GM18868 (cell line): ENCODE measurements at regions not wholly inside any gene's neighbourhood (a gene's known extent, or its start where the extent isn't known, plus 50 kb on each side); places are given as distances from the start of the nearest gene placed in this dataset.

Experiments used
- ATAC-seq: cut with Tn5 transposase; IDR thresholded peaks from one replicate; pipeline ENCODE4 v1.9.1; 2021; ENCODE audit warnings: mild to moderate bottlenecking, moderate library complexity; ENCODE audit not compliant: unreplicated experiment

DNA sequence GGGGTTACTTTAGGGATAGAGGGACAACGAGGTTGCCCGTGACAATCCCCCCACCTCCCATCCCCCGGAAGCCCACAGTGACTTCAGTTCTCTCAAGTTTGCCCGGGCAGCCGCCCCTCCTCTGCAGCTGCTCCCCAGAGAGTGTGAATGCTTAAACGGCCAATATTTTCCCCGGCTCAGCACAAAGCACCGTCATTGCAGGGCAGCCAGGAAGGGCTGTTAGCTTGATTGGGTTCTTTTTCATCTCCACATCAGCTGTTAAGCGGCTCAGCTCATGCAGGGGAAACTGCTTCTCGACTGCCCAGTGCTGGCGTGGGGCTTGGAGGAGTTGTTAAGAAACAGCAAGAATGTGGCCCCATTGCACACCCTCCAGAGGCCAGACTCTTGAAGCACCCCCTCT, 120.5 kb upstream of the NCOR2 start:
- no peak for ATAC-seq

DNA sequence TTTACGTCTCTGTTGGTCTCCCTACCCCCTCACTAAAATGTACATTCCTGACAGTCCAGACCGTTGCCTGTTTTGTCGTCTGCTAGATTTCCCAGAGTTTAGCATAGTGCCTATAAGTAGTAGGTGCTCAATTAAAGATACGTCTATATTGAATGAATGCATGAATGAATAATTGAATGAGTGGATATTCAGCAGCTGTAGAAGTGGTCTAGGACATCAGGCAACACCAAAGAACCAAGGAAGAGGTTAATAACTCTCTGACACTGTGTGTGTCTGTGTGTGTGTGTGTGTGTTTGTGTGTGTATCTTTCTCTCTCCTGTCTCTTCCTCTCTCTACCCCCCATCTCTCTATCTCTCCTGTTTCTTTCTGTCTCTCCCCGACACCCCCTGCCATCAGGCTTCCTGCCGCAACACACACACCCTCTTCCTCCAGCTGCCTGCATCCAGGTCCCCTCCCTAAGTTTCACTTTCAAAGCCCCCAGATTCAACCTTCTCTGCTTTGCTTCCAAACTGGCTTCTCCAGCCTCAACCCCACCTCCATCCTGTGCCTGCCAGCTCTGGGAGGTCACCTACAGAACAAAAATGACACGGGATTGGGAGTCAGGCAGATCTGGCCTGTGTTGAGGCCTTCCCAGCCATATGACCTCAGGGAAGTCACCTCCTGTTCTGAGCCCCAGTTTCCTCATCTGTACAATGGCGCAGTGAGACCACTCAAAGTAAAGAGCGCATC, 119.9 kb upstream of the NCOR2 start:
- no peak for ATAC-seq

DNA sequence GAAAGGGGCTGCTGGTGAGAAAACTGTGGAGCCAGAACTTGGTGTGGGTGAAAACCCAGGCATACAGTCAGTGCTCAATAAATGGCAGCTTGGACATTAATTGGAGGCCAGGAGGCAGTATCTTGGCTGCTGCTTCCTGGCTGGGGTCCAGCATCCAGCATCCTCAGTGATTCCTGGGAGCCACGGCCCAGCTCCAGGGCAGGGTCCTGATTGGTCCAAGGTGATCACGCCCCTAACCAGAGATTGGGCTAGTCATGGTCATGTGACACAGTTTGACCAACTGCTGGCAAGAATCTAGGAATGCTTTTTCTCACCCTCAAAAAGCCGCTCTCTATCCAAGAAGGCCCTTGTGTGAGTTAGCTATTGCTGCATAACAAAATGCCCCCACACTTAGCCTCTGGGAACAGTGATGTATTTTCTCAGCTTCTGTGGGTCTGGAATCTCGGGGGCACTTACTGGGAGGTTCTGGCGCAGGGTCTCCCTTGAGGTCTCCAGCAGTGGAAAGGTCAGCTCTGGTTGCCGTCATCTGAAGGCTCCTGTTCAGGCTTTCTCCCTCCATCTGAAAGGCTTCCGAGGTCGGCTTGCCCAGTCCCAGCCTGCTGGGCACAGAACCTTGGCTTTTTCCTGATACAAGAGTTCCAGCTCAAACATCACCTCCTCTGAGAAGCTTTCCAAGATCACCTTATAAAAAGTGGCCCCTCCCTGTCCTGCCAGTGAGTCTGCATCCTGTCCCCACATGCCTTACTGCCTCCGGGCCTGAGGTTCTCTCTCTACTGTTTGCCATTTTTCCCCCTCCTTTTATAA, 119.2 kb upstream of the NCOR2 start:
- ATAC-seq = no peak

DNA sequence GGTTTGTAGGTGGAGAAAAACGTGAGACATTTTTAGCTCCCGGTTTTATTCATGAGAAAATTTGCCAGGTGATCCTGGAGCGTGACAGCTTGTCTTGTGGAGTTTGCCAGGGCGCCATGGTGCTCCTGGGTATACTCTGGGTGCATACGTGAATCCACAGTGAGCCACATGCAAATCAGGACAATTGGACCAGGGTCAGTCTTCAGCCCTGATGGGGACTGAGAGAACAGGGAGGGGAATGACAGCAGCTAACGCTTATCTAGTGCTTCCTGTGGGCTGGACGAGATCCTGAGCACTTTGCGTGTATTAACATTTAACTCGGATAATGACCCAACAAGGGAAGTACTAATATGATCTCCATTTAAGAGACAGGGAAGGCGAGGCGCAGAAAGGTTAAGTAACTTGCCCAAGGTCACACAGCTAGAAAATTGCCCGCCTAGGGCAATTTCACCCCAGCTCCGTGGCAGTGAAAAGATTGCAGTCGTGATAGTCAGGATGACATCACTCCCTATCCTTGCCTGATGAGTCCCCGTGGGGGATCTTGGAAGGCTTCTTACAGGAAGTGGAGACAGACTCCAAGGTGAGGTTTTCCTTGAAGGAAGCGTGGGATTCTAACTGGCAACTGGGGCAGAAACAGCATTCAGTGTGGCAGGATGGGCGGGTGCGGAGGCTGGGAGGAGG, 118.4 kb upstream of the NCOR2 start:
- no peak for ATAC-seq

DNA sequence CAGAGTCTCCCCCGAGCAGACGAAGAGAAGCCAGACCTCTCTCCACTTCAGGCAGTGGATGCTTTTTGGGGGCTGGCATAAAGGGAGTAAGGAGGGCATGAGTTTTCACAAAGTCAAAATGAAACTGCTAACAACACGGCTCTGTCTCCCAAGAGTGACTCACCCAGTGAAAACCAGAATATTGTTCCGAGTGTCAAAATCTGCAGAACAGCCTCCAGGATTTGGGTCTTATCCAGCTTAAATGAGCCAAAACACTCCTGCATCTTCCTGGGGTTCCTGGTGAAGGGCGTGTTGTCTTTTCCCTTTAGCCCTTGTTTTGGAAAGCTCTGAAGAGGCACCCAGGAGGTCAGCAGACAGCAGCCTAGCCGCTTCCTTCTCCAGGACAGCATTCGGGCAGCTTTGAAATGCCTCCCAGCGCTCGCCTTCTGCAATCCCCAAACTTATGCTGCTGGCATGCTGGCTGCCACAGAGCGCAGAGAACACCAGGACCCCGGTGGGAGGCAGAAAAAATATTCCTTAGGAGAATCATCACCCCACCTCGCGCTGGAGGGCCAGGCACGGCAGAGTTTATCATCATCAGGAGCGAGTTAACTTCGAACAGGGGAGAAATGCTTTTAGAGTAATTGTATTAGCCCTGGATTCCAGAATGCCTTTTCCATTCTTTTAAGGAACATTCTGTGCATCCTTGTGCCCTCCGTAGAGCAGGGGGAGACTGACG, 117.7 kb upstream of the NCOR2 start:
- ATAC-seq = peak; percentile 57

DNA sequence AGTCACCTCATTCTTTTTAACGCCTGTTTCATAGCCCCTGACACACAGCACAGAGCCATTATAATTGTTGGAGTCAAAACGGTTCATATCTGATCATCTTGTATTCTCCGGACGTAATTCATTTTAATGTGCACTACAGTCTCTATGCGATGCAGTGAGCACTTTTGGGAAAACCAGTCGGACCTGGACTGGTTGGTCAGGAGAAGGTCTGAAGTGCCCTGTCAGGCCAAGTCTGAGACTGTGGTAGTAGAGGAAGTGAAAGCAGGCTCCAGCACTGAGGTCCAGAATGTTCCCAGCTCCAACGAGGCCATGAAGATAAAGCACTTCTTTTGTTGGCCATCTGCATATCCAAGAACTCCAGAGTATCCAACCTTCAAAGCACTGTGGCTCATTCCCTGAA, 117.1 kb upstream of the NCOR2 start:
- no peak for ATAC-seq

DNA sequence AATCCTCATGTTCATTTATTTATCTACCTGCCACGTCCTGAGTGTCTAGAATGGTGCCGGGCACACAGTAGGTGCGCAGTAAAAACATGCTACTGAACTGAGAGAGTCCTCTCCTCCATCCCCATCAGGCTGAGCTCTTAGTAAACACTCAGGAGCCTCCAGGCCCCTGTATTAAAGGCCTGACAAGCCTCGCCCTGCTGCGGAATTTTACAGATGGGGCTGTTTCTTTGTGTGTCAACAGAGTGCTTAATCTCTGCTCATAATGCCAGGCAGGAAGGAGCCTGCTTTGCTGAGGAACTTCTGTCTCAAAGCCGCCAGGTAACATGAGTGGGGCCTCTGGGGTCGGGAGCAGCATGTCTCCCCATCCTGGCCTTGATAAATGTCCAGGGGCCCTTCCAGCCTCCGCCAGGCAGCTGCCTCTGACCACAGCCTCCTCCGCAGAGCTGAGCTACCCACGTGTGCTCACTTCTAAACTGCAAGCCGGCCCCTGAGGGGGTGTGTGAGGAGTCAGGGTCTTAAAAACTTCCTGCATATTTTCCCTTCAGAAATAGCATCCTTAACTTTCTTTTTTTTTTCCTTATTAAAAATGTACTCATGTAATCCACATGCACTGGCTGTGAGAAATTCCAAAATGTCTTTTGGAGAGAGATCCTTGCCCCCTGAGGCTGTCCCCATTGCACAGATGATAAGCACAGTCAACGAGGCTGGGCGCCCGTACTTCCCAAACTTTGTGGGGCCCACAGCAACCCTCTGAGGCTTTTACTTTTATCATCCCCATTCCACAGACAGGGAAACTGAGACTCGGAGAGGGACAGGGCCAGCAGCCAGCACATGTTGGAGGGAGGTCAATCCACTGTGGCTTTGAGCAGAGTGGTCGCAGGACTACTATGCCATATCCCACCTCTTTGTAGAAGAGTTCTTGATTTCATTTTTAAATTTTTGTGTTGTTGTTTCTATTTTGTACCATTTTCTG, 116.0 kb upstream of the NCOR2 start:
- ATAC-seq = no peak

DNA sequence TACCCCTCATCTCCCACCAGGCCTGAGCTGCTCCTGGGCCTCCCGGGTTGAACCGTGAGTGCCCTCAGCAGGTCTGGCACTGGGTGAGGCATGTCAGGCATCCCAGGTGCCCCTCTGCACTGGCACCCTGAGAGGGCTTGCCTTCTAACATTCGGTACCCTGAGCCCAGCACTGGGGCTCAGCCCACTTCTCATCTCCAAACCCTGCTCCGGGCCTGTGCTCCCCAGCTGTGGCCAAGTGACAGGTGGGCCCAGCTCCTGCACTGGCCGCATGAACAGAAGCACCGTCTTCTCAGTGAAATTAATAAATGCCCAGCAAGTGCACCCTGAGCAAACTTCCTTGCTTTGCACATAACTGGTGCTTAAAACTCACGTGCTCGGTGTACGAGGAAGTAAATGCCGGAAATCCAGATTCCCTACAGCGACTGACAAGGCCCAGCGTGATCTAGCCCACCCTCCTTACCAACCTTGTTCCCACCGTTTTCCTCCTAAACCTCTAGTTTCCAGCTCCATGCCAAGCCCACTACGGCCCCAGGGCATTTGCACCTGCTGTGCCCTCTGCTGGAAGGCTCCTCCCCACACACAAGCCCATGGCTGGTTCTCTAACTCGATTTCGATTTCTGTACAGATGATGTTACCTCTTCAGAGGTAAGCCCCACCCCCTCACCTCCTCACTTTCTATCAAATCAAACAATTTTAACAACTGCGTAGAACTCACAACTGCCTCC, 115.2 kb upstream of the NCOR2 start:
- no peak for ATAC-seq

DNA sequence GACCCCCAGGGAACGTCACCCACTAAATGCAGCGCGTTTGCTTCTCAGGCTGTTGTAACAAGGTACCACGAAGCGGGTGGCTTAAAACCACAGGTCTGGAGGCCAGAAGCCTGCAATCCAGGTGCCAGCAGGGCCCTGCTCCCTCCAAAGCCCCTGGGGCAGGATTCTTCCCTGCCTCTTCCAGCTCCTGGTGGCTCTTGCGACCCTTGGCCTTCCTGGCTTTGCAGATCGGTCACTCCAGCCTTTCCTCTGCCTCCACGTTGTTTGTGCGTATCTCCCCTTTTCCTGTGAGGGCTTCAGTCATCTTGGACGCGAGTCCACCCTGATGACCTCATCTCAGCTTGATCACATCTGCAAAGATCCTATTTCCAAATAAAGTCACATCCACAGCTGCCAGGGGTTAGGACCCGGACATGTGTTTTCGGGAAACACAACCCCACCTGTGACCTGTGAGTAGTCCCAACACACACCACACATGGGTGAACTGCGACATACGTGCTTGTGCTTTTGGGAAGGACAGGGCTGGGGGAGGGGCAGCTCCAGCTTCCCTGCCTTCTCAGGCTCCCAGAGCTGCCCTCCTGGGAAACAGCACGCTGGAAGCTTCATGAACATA, 114.5 kb upstream of the NCOR2 start:
- no peak for ATAC-seq

DNA sequence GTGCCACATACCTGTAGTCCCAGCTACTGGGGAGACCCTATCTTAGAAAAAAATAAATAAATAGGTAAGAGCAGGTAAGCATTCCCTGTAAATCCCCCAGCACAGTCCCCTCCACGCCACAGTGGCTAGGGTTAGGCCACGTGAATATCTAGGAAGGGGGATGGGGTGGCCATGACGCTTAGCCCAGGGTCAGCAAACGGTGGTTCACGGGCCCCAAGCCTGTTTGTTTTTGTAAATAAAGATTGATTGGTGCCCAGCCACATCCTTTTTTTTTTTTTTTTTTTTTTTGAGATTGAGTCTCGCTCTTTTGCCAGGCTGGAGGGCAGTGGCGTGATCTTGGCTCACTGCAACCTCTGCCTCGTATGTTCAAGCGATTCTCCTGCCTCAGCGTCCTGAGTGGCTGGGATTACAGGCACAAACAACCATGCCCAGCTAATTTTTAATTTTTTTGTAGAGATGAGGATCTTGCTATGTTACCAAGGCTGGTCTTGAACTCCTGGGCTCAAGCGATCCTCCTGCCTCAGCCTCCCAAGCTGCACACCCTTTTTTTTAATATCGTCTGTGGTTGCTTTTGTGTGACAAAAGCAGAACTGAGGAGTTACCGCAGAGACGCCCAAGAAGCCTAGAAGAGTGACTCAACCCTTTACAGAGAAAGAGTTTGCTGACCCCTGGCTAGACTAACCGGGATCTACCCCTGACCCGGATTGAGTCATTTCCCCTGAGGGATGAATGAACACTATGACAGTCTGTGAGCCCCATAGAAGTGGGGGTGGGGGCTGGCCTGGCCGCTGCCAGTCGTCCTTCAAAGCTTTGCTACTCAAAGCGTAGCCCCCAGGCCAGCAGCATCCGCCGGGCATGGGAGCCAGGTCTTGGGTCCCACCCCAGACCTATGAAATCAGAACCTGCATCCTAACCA, 113.7 kb upstream of the NCOR2 start:
- ATAC-seq = no peak

DNA sequence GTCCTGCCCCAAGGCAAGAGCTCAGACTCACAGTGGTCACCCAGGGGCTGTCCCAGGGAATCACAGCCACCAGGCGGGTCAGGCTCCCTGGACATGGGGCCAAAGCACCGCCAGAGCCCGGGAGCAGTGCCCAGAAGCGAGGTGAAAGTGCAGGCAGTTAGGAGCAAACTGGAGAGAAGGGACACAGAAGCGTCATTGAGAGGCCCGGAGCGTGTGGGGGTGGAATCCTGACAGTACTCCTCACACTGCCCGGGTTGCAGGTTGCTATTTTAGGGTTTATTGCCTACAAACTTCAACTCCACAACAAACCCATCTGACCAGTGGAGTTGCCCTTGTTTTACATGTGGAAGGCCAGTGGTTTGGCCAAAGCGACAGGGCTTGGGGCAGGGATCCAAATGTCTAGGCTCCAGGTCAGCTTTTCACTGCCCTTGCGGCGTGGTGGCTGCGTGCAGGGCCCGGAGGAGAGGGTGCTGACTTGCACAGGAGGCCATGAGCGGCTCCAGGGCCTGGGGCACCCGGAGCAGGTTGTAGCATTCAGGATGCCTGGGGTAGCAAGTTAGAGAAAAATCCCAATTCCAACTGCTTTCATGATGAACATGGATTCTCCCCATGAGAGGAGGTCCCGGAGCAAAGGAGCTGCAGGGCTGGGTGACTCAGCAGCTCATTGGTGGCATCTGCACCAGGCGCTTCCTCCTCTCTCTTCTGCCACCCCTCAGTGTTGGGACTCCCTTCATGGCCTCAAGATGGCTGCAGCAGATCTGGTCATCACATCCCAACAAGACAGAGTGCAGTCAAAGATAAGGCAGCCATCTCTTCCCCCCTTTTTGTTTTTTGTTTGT, 112.3 kb upstream of the NCOR2 start:
- ATAC-seq = no peak

DNA sequence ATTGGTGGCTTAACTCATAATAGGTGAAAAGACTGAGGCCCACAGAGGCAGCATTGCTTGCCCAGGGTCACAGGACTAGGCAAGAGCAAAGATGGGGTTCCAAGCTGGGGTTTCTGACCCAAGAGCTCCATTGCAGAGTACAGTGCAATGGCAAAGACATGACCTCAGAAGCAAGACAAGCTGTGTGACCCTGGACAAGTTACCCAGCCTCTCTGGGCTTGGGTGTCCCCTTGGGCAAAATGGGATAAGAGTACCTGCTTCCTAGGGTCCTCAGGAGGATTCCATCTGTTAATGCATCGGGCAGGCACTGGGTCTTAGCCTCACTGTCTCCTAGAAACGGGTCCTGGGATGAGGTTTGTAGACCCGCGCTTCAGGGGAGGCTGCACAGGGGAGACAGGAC, 111.6 kb upstream of the NCOR2 start:
- ATAC-seq = no peak

DNA sequence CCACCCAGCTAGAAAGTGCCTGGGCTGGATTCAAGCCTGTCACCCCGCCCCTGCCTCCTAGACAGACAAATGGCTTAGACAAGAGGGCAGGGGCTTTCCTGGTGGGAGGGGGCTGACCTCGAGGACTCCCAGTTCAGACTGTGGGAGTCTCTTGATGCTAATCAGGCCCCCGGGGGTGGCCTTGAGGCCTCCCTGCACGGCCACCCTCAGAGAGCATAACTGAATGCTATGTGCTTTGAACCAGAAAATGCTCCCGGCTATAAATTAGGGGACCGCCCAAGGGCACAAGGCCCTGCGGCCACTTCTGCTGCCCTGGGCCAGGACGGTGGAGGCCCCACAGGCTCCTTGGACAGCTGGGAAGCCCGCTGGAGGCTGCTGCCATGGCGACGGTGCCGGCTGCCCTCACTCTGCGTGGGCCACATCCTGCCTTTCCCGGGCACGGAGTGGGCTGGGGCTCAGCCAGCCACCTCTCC, 111.0 kb upstream of the NCOR2 start:
- ATAC-seq = no peak

DNA sequence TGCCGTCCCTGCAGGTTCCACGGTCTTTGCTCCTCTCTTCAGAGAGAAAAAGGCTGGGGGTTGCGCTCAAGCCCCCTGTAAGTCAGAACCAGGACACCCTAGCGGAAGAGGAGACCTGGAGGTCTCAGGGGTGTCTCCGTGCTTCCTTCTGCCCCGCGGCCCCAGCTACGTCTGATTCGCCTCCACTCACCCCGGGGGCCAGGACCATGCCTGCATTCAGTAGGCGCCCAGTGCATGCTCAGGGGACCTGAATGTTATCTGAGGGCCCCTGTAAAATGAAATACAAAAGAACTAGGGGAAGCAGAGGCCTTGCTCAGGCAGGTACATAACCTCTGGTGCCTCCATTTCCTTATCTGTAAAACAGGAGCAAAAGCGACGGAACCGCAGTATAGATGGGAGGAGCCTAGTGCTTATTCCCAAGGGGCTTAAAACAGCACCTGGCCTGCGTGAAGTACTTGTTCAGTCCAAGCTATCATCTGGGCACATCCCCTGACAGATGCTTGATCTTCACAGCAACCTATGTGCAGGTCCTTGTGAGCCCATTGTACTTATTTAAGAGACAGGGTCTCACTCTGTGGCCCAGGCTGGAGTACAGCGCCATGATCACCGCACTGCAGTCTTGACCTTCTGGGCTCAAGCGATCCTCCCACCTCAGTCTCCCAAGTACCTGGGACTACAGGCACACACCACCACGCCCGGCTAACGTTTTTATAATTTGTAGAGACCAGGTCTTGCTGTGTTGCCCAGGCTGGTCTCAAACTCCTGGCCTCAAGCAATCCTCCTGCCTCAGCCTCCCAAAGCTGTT, 110.3 kb upstream of the NCOR2 start:
- no peak for ATAC-seq

DNA sequence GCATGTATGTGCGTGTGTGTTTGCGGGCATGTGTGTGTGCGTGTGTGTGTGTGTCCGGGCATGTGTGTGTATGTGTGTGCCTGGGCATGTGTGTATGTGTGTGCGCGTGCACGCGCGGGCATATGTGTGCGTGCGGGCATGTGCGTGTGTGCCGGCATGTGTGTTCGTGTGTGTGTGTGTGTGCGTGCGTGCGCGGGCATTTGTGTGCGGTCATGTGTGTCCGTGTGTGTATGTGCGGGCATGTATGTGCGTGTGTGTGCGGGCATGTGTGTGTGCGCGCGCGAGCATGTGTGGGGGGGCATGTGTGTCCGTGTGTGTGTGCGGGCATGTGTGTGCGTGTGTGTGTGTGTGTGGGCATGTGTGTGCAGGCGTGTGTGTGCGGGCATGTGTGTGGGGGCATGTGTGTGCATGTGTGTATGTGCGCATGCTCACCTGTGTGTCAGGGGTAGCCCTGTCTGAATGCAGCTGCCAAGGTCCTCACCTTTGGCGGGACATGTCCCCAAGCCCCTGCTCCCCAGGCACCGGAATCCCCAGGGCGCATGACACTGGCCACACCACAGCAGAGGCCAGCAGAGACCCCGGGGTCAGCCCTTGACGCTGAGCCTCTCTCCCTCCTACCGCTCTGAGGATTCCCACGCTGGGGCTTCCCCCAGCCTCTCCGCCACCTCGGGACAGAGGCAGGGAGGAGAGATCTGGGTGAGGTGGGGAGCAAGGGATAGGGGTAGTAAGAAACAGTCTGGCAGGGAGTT, 109.5 kb upstream of the NCOR2 start:
- ATAC-seq = no peak
